ENCODE measurements at regions not wholly inside any gene's neighbourhood (a gene's known extent, or its start where the extent isn't known, plus 50 kb on each side); places are given as distances from the start of the nearest gene placed in this dataset.

GRCh38 chr10:89901895-89902294 lies 200.5 kb downstream of the KIF20B start:
- TF ChIP-seq POLR2A (IDR thresholded peaks at IDR 0.05; ENCODE audit: low read length) = no peak
- TF ChIP-seq CTCF (IDR thresholded peaks at IDR 0.05) = no peak
- TF ChIP-seq MAX (IDR thresholded peaks at IDR 0.05) = no peak
- no peak for TF ChIP-seq KDM1A (IDR thresholded peaks at IDR 0.05; ENCODE audit: low read depth)
- TF ChIP-seq JUN (IDR thresholded peaks at IDR 0.05) = no peak
- no peak for TF ChIP-seq EP300 (IDR thresholded peaks at IDR 0.05)
- no peak for TF ChIP-seq ELK1 (IDR thresholded peaks at IDR 0.05; ENCODE audit: low read depth, low read length)
- TF ChIP-seq KDM5A (IDR thresholded peaks at IDR 0.05) = no peak
- no peak for TF ChIP-seq MYC (IDR thresholded peaks at IDR 0.05; ENCODE audit: borderline replicate concordance, low read length)
- TF ChIP-seq JUNB (IDR thresholded peaks at IDR 0.05) = no peak
- no peak for TF ChIP-seq NPAS2 (CRISPR knock-in tag; IDR thresholded peaks at IDR 0.05; ENCODE audit: borderline replicate concordance)
